ENCODE measurements at regions not wholly inside any gene's neighbourhood (a gene's known extent, or its start where the extent isn't known, plus 50 kb on each side); places are given as distances from the start of the nearest gene placed in this dataset.

GRCh38 chr3:8253201-8253600 lies 248.4 kb upstream of the LMCD1 start:
- H3K4me1 ChIP-seq (ENCODE audit: control insufficient read depth, extremely low read depth, insufficient read depth, low read length), result no peaks in the 10 kb centered on the region
- H2AFZ ChIP-seq (ENCODE audit: low read depth, low read length), result no peak overlapping the region
- H3K27me3 ChIP-seq (ENCODE audit: control insufficient read depth in 2 of 2, insufficient read depth in 2 of 2, low read length in 2 of 2), result no peaks in the 10 kb centered on the region
- H3K36me3 ChIP-seq (ENCODE audit: control insufficient read depth in 2 of 2, extremely low read depth in 1 of 2, insufficient read depth in 2 of 2, low read length in 2 of 2), result no peaks in the 10 kb centered on the region
- DNase-seq (ENCODE audit: low read depth, low spot score), result no peak
- no TSS peak for BruUV-seq (replicated peaks)
- ChIA-PET CTCF (no interaction called here), POLR2A (no interaction called here)
- H3K4me2 ChIP-seq (ENCODE audit: insufficient read depth, low read length), result no peak overlapping the region
- intact Hi-C loops (cut with micrococcal nuclease), result no loop called here
- H3K79me2 ChIP-seq (ENCODE audit: control insufficient read depth, insufficient read depth, low read length), result no peaks in the 10 kb centered on the region
- H3K27ac ChIP-seq (ENCODE audit: insufficient read depth, low read depth, low read length), result no peak overlapping the region
- no peak for FAIRE-seq
- H4K20me1 ChIP-seq (replicated peaks; ENCODE audit: control insufficient read depth, extremely low read depth, insufficient read depth, low read length), result no peaks in the 10 kb centered on the region
- no peak overlapping the region for H3K4me3 ChIP-seq (replicated peaks in 1 of 3; ENCODE audit: insufficient read depth in 1 of 3, low read depth in 1 of 3, low read length in 3 of 3)
- no peak for TF ChIP-seq EZH2 (IDR thresholded peaks at IDR 0.05; ENCODE audit: borderline replicate concordance, low read depth, low read length, severe bottlenecking)
- dilution Hi-C loops (cut with MboI; ENCODE audit: extremely low pct_ligation_motif_present, low sequenced_read_pairs), result no loop called here
- H3K9me1 ChIP-seq (replicated peaks; ENCODE audit: control insufficient read depth, extremely low read depth, insufficient read depth, low read length), result no peaks in the 10 kb centered on the region
- no peak overlapping the region for H3K9ac ChIP-seq (replicated peaks; ENCODE audit: extremely low read depth, insufficient read depth, low read length)
- no peaks in the 10 kb centered on the region for H3K9me3 ChIP-seq (replicated peaks; ENCODE audit: control insufficient read depth, insufficient read depth, low read length)

DNA sequence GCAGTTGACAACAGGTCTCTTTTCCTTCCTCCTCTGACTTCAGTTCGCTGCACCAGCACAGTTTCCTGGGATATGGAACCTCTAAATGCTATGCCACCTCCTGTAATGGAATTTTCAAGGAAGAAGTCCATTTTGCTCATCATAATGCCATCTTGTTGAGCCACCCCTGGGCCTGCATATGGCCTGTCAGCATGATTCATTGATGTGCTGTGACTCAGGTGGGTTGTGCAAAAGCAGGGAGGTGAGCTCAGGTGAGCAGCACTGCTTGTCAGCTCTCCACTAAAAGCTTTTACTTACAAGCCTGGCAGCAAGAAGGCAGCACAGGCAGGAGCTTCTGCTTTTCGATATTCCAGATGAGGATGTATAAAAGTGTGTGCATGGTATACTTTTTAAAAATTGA lies 247.1 kb upstream of the LMCD1 start:
- Histone ChIP-seq H3K9me1 (replicated peaks; ENCODE audit: control insufficient read depth, extremely low read depth, insufficient read depth, low read length) (no peaks in the 10 kb centered on the region), H3K4me3 (replicated peaks in 1 of 3; ENCODE audit: insufficient read depth in 1 of 3, low read depth in 1 of 3, low read length in 3 of 3) (no peak overlapping the region), H3K36me3 (ENCODE audit: control insufficient read depth in 2 of 2, extremely low read depth in 1 of 2, insufficient read depth in 2 of 2, low read length in 2 of 2) (no peaks in the 10 kb centered on the region), H3K79me2 (ENCODE audit: control insufficient read depth, insufficient read depth, low read length) (no peaks in the 10 kb centered on the region), H3K27ac (ENCODE audit: insufficient read depth, low read depth, low read length) (no peak overlapping the region), H3K4me1 (ENCODE audit: control insufficient read depth, extremely low read depth, insufficient read depth, low read length) (no peaks in the 10 kb centered on the region), H3K4me2 (ENCODE audit: insufficient read depth, low read length) (no peak overlapping the region), H3K9me3 (replicated peaks; ENCODE audit: control insufficient read depth, insufficient read depth, low read length) (no peaks in the 10 kb centered on the region), H2AFZ (ENCODE audit: low read depth, low read length) (no peak overlapping the region), H4K20me1 (replicated peaks; ENCODE audit: control insufficient read depth, extremely low read depth, insufficient read depth, low read length) (no peaks in the 10 kb centered on the region), H3K9ac (replicated peaks; ENCODE audit: extremely low read depth, insufficient read depth, low read length) (no peak overlapping the region), H3K27me3 (ENCODE audit: control insufficient read depth in 2 of 2, insufficient read depth in 2 of 2, low read length in 2 of 2) (no peaks in the 10 kb centered on the region)
- DNase-seq (ENCODE audit: low read depth, low spot score), result no peak
- POLR2A ChIA-PET, result no interaction called here
- CTCF ChIA-PET, result interaction anchor here (1.8 kb wide), 1 partner anchor 15 kb away, joined by 6 read pairs; no protein-coding TSS in a partner anchor
- BruUV-seq (replicated peaks), result no TSS peak
- dilution Hi-C loops (cut with MboI; ENCODE audit: extremely low pct_ligation_motif_present, low sequenced_read_pairs) (no loop called here), intact Hi-C loops (cut with micrococcal nuclease) (no loop called here)
- no peak for FAIRE-seq
- TF ChIP-seq FOS (IDR thresholded peaks at IDR 0.05; ENCODE audit: borderline replicate concordance, insufficient read depth, low read length) (no peak), GATA2 (IDR thresholded peaks at IDR 0.05; ENCODE audit: insufficient read depth, insufficient read length, low read depth, low read length) (no peak), JUN (IDR thresholded peaks at IDR 0.05; ENCODE audit: borderline replicate concordance, insufficient read depth, insufficient read length, low read depth) (no peak), MAX (IDR thresholded peaks at IDR 0.05; ENCODE audit: insufficient read depth, insufficient read length) (no peak), POLR2AphosphoS5 (IDR thresholded peaks at IDR 0.05; ENCODE audit: insufficient read depth, low read depth, low read length) (no peak), MYC (IDR thresholded peaks at IDR 0.05; ENCODE audit: low read depth, low read length) (no peak), EZH2 (IDR thresholded peaks at IDR 0.05; ENCODE audit: borderline replicate concordance, low read depth, low read length, severe bottlenecking) (no peak), POLR2A (IDR thresholded peaks at IDR 0.05; ENCODE audit: low read depth, low read length) (no peak)
- TF ChIP-seq, protein P1, sequence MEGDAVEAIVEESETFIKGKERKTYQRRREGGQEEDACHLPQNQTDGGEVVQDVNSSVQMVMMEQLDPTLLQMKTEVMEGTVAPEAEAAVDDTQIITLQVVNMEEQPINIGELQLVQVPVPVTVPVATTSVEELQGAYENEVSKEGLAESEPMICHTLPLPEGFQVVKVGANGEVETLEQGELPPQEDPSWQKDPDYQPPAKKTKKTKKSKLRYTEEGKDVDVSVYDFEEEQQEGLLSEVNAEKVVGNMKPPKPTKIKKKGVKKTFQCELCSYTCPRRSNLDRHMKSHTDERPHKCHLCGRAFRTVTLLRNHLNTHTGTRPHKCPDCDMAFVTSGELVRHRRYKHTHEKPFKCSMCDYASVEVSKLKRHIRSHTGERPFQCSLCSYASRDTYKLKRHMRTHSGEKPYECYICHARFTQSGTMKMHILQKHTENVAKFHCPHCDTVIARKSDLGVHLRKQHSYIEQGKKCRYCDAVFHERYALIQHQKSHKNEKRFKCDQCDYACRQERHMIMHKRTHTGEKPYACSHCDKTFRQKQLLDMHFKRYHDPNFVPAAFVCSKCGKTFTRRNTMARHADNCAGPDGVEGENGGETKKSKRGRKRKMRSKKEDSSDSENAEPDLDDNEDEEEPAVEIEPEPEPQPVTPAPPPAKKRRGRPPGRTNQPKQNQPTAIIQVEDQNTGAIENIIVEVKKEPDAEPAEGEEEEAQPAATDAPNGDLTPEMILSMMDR (IDR thresholded peaks at IDR 0.05; ENCODE audit: extremely low read depth in 1 of 2, insufficient read depth in 1 of 2, low read depth in 1 of 2, low read length in 2 of 2), result no peak

Measured in endothelial cell of umbilical vein (primary cell).